H1 (cell line): ENCODE measurements at regions not wholly inside any gene's neighbourhood (a gene's known extent, or its start where the extent isn't known, plus 50 kb on each side); places are given as distances from the start of the nearest gene placed in this dataset.

Experiments
- RAD21 ChIP-seq, 2 experiments: IDR thresholded peaks in 1 of 2; conservative IDR thresholded peaks in 1 of 2; 2 replicates each; pipeline ENCODE4 v1.6.1; 2011; ENCODE audit warnings: low read depth in 2 of 2, low read length in 2 of 2, improper control_type of control experiment in 1 of 2, inconsistent platforms in 1 of 2, mild to moderate bottlenecking in 1 of 2, moderate library complexity in 1 of 2

GRCh38 chr9:119907056-119907455 is 537.8 kb upstream of the BRINP1 start (continued):
- TF ChIP-seq RAD21 (IDR thresholded peaks at IDR 0.05 in 1 of 2, conservative IDR thresholded peaks at IDR 0.05 in 1 of 2; ENCODE audit: low read depth in 2 of 2, low read length in 2 of 2), result no peak
